Dermis blood vessel endothelial cell (primary cell): ENCODE measurements at regions not wholly inside any gene's neighbourhood (a gene's known extent, or its start where the extent isn't known, plus 50 kb on each side); places are given as distances from the start of the nearest gene placed in this dataset.
"Not testable (repeated sequence)": the region's sequence is repeated elsewhere in the genome, so short reads cannot be mapped to it uniquely, and the experiment has no call there.

Experiments used
- DNase-seq: peaks from one replicate; pipeline ENCODE4 v3.0.0; 2010

DNA sequence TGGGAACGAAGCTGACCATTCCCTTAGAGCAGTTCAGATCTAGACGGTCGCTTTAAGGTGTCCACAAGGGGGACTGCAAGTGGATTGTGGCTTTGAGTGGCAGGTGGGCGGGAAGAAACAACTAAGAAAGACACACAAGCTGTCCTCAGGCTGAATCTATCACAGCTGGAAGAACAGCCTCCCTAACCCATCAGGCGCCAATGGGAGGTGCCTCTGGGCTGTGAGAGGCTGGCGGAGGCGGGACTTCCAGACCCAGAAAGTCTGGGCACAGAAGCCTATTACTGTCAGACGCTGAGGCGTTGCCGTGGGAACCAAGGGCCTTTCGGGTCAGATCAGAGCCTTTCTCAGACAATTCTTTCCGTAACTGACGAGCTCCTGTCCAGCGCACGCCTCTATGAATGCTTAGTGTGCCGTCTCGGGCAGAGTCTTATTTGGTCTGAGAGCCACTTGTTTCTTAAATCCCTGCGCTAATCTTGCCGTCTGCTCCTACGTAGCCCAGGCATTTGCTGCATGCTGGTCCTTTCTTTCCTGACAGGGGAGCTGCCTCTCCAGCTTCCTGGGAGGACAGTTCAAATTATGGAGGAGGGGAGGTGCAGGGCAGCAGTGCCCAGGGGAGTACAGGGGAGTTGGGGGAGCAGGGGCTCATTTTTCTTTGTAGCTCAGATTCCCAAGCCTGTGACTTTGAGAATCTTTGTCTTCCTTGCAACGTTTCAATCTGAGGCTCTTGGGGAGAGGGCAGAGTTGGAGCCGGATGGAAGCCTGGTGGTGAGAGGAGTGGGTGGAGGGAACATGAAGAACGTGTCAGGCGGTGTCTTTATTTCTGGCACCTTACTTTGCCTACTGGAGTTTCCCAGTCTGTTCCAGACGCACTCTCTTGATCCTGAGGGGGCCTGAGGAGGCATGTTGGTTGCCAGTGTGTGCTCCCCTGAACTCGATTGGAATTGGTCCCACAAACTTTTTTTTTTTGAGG is 618.7 kb downstream of the KCNJ18 start:
- no peak for DNase-seq

DNA sequence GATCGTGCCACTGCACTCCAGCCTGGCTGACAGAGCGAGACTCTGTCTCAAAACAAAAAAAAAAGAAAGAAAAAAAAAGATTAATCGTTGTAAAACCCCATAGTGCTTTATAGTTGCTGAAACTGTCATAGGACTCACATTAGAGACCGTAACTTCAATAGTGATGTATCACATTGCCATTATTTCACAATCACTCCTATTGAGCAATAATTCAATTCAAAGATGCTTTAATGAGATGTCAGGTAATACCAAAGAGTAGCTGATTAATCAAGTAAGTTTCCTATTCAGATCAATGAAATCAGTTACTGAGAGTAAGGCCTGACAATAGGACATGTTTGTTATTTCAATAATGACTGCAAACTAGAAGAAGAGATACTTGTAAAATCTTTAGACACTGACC is 628.7 kb downstream of the KCNJ18 start:
- not testable (repeated sequence) for DNase-seq

DNA sequence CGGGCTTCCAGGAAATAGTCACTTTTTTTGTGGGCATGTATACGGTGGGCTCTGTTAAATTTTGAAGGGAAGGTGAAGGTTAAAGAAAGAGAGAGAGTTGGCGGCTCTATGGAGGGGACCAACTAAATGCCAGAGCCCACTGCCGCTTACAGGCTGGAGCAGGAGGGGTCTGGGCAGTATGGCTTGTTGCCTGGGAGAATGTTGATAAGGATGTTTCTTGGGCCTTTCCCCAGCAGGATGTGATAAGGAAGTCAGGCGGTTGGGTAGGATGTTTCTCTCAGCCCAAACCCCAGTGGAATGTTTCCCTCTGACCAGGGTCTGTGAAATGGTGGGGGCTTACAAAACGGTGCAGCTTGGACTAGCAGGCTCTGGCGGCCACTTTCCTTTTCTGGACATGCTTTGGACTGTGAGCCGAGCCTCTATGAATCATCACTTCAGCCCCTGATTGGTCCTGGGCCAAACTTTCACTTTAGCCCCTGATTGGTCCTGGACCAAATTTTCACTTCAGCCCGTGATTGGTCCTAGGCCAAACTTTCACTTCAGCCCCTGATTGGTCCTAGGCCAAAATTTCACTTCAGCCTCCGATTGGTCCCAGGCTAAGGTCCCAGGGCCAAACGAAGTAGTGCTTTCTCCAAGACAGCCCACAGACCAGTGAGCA is 630.7 kb downstream of the KCNJ18 start:
- not testable (repeated sequence) for DNase-seq

DNA sequence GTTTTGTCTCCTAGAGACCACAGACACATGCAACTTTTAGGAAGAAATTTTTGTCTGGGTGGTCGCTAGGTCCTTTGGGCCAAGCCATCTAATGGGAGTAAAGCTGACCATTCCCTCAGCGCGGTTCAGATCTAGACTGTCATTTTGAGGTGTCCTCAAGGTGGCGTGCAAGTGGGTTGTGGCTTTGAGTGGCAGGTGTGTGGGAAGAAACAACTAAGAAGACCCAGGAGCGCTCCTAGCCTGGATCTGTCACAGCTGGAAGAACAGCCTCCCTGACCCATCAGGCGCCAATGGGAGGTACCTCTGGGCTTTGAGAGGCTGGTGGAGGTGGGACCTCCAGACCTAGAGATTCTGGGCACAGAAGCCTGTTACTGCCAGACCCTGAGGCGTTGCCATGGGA is 645.1 kb downstream of the KCNJ18 start:
- DNase-seq = no peak

DNA sequence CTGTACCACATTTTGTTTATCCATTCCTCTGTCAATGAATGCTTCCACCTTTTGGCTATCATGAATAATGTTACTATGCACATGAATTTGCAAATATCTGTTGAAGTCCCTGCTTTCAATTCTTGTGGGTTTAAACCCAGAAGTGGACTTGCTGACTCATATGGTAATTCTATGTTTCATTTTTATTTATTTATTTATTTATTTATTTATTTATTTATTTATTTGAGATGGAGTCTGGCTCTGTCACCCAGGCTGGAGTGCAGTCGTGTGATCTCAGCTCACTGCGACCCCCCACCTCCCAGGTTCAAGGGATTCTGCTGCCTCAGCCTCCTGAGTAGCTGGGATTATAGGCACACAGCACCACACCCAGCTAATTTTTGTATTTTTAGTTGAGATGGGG is 664.3 kb downstream of the KCNJ18 start:
- DNase-seq = not testable (repeated sequence)

DNA sequence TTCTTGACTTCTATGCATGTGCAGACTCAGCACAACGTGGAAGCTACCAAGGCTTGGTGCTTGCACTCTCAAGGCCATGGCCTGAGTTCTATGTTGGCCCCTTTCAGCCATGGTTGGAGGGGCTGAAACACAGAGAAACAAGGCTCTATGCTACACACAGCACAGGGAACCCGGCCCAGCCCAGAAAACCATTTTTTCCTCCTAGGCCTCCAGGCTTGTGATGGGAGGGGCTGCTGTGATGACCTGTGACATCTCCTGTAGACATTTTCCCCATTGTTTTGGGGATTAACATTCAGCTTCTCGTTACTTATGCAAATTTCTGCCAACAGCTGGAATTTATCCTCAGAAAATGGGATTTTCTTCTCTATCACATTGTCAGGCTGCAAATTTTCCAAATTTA is 678.7 kb downstream of the KCNJ18 start:
- DNase-seq = not testable (repeated sequence)

DNA sequence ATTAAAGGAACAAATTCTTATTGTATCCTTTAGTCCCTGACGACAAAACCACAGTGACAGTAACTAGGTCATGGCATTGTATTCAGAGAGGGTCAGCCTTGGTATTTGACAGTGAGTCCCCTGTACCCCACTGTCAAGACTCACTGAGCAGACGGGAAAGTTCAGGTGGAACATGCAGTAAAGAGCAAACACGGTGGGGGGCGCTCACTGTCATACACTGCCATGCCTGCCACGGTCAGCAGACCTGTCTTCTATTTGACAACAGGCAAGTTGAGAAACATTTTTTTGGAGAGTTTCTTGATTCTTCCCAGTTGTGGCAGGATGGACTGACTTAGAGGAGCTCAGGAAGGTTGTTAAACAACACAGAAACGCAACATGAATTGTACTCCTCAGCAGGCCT is 681.6 kb downstream of the KCNJ18 start:
- no peak for DNase-seq

DNA sequence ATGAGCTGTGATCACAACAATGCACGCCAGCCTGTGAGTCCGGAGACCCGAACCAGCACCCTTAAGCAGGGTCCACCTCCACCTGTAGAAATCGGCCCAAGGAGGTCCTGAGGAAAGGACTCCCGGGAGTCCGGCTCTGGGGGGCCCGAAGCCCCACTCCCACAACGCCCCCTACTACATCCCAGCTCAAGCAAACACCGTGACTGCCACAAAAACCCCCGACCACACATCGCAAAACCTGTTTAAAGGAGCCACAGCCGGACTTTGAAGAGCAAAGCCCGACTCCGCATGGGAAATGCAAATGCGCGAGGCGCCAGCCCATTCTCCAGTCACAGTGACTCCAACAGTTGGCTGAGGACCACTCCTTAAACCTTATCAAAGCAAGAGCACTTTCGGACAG is 682.4 kb downstream of the KCNJ18 start:
- DNase-seq = no peak

DNA sequence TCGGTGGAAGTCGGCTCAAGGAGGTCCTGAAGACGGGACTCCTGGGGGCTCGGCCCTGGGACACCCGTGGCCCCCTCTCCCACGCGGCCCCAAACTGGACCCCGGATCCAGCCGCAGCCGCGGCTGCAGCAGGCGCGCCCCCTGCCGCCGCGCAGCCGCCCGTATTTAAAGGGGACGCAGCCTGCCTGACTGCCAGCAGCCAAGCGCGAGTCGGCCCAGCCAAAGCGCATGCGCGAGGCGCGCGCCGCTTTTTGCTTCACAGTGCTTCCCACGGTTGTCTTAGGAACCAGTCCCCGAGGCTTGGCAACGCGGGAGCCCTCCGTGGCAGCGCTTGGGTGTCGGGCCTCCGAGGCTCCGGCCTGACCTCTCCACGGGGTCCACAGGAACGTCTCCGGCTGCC is 684.4 kb downstream of the KCNJ18 start:
- DNase-seq = not testable (repeated sequence)

DNA sequence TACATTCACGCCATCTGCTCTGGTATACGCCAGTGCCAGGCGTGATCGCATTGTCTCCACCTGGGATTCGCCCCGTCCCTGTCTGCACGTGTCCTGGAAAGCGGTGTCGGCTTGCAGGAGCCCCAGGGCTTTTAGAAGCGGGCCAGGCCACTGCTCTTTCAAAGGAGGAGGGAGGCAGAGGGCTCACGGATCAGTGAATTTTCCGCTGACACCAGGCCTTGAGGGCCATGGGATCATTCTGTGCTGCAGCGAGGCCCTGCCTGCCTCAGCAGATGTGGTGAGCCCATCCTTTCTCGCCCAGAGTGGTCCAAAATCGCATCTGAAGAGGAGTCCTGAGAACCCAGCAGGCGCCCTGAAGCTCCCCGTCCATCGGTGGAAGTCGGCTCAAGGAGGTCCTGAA is 686.4 kb downstream of the KCNJ18 start:
- not testable (repeated sequence) for DNase-seq

DNA sequence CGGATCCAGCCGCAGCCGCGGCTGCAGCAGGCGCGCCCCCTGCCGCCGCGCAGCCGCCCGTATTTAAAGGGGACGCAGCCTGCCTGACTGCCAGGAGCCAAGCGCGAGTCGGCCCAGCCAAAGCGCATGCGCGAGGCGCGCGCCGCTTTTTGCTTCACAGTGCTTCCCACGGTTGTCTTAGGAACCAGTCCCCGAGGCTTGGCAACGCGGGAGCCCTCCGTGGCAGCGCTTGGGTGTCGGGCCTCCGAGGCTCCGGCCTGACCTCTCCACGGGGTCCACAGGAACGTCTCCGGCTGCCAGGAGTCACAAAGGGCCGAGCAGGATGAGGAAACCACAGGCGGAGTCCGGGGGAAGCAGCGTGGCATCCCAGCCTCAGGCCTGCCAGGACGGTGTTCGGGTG is 689.3 kb downstream of the KCNJ18 start:
- DNase-seq = not testable (repeated sequence)

DNA sequence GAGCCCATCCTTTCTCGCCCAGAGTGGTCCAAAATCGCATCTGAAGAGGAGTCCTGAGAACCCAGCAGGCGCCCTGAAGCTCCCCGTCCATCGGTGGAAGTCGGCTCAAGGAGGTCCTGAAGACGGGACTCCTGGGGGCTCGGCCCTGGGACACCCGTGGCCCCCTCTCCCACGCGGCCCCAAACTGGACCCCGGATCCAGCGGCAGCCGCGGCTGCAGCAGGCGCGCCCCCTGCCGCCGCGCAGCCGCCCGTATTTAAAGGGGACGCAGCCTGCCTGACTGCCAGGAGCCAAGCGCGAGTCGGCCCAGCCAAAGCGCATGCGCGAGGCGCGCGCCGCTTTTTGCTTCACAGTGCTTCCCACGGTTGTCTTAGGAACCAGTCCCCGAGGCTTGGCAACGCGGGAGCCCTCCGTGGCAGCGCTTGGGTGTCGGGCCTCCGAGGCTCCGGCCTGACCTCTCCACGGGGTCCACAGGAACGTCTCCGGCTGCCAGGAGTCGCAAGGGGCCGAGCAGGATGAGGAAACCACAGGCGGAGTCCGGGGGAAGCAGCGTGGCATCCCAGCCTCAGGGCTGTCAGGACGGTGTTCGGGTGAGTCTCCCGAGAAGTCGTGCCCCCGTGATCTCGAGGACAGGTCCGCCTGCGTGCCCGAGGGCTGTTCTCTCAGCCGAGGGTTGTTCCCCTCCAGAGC is 691.6 kb downstream of the KCNJ18 start:
- DNase-seq = not testable (repeated sequence)

DNA sequence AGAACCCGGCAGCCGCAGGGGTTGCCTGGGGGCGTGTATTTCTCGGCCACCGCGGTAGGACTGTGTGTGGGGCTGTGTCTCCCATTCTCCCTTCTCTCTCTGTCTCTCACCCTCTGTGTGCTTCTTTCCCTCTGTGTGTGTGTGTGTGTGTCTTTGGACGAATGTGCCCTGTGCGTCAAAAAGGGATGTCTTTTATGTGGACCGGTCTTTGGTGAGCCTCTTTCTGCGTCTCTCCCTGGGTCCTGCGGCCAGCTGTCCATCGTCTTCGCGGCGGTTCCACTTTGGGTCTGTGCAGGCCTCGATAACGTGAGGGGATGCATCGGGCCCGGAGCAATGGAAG is 692.1 kb downstream of the KCNJ18 start:
- not testable (repeated sequence) for DNase-seq

DNA sequence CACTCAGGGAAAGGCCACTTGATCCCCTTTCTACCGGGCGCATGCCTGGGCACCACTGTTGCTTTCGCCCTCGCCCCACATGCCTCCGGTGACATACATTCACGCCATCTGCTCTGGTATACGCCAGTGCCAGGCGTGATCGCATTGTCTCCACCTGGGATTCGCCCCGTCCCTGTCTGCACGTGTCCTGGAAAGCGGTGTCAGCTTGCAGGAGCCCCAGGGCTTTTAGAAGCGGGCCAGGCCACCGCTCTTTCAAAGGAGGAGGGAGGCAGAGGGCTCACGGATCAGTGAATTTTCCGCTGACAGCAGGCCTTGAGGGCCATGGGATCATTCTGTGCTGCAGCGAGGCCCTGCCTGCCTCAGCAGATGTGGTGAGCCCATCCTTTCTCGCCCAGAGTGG is 706.1 kb downstream of the KCNJ18 start:
- not testable (repeated sequence) for DNase-seq

DNA sequence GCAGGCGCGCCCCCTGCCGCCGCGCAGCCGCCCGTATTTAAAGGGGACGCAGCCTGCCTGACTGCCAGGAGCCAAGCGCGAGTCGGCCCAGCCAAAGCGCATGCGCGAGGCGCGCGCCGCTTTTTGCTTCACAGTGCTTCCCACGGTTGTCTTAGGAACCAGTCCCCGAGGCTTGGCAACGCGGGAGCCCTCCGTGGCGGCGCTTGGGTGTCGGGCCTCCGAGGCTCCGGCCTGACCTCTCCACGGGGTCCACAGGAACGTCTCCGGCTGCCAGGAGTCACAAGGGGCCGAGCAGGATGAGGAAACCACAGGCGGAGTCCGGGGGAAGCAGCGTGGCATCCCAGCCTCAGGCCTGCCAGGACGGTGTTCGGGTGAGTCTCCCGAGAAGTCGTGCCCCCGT is 706.7 kb downstream of the KCNJ18 start:
- not testable (repeated sequence) for DNase-seq

DNA sequence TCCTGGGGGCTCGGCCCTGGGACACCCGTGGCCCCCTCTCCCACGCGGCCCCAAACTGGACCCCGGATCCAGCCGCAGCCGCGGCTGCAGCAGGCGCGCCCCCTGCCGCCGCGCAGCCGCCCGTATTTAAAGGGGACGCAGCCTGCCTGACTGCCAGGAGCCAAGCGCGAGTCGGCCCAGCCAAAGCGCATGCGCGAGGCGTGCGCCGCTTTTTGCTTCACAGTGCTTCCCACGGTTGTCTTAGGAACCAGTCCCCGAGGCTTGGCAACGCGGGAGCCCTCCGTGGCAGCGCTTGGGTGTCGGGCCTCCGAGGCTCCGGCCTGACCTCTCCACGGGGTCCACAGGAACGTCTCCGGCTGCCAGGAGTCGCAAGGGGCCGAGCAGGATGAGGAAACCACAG is 712.8 kb downstream of the KCNJ18 start:
- DNase-seq = not testable (repeated sequence)

DNA sequence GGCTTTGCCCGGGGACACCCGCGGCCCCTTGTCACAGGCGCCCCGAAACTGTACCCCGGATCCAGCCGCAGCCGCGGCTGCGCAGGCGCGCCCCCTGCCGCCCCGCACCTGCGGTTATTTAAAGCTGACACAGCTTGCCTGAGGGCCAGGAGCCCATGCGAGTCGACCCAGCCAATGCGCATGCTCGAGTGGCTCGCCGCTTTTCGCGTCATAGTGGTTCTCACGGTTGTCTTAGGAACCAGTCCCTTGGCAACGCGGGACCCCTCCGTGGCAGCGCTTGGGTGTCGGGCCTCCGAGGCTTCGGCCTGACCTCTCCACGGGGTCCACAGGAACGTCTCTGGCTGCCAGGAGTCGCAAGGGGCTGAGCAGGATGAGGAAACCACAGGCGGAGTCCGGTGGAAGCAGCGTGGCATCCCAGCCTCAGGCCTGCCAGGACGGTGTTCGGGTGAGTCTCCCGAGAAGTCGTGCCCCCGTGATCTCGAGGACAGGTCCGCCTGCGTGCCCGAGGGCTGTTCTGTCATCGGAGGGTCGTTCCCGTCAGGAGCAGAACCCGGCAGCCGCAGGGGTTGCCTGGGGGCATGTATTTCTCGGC is 716.9 kb downstream of the KCNJ18 start:
- no peak for DNase-seq

DNA sequence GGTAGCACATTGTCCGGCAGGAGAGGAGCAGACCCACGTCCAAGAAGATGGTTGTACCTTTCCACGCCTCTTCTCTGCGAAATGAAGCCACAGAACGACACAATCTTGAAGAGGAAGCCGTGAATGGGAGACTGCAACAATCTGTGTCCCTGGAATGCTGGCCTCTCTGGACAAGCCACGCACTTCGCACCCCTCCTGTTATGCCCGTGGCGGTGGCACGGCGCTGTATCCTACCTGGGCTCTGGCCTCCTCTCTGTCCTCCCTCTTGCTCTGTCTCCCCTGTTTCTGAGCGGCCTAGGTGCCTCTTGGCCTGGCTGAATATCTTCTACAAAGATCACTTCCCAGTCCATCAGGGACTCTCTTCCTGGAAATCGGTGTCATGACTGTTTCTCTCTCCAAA is 717.8 kb downstream of the KCNJ18 start:
- no peak for DNase-seq

DNA sequence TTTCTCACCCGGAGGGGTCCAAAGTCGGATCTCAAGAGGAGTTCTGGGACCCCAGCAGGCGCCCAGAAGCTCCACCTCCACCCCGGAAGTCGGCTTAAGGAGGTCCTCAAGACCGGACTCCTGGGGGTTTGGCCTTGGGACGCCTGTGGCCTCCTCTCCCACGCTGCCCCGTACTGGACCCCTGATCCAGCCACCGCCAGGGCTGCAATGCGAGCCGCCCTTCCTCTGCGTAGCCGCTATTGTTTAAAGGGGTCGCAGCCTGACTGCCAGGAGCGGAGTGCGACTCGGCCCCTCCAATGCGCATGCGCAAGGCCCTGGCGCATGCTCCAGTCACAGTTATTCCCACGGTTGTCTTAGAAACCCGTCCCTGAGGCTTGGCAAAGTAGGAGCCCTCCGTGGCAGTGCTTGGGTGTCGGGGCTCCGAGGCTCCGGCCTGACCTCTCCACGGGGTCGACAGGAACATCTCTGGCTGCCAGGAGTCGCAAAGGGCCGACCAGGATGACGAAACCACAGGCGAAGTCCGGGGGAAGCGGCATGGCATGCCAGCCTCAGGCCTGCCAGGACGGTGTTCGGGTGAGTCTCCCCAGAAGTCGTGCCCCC is 719.0 kb downstream of the KCNJ18 start:
- no peak for DNase-seq

DNA sequence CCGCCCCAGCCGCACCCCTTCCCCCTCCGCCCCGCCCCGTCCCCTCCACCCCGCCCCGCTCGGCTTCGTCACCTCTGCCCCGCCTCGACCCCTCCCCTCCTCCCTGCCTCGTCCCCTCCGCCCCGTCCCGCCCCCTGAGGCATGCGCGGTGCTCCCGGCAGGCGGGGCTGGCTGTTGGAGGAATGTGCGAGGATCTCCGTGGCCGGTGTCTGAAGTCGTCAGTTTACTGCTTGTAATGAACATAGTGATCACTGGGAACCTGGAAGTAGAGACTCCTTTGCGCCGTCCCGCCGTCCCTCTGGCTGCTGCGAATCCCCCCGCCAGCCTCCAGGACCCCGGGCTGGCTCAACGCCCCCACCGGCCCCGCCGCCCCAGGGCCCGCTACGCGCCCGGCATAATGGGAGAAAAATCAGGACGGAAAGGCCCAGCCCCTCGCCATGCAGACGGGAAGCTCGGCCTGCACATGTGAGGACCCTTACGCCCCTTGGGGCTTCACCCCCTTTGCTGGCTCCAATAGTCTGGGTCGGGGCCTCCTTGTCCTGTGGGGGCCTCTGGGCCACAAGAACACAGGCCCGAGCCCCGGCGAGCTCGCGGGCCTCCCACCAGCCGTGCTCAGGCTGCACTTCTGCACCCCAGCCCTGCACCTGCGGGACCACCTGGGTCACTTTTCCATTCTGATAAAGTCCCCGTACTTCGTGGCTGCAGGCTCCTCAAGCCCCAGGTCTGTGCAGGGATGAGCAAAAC is 743.1 kb downstream of the KCNJ18 start:
- DNase-seq = no peak

DNA sequence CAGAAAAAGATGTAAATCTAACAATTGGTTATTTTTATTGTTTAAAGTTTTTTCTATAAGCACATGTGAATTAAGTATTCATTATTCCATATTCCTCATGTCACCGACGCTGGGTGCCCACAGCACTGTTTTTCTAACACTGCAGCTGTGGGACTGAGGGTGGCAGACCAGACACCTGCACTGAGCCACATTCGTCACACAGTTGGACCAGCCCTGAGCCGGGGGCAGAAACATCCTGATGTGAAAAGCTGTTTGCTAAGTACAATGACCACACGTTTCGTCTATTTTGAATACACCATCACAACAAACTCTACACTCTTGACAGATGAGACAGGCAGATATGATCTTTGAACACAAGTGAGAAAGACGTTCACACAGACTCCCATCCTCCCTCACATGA is 749.5 kb downstream of the KCNJ18 start:
- DNase-seq = no peak

DNA sequence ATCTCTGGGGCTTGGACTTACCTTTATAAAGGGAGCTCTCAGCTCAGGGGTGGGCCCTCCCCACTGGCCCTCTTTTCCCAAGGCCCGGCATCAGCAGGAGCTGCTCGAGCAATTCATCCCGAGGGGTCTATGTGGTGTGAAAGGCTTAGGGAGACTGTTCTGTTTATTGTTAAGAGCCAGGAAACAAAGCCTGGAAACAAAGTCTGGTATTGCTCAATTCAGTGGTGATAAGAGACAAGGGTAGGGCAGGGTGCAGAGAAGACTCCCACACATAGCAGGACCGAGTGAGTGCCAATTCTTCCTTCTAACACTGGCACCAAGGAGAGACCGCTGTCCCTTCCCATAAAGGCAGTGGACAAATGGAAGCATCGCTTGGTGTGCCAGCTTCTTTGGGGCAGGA is 750.7 kb downstream of the KCNJ18 start:
- no peak for DNase-seq
